Stimulated activated CD4-positive, alpha-beta T cell treated with anti-CD3 and anti-CD28 coated beads, Interleukin-2, amount 100 ng/mL, for 48 hours (primary cell): ENCODE measurements at regions not wholly inside any gene's neighbourhood (a gene's known extent, or its start where the extent isn't known, plus 50 kb on each side); places are given as distances from the start of the nearest gene placed in this dataset.
"Not testable (repeated sequence)": the region's sequence is repeated elsewhere in the genome, so short reads cannot be mapped to it uniquely, and the experiment has no call there.

Source experiments
- DNase-seq, 2 donors: peaks; one replicate each; pipeline ENCODE4 v3.0.0-alpha.2; 2020

DNA sequence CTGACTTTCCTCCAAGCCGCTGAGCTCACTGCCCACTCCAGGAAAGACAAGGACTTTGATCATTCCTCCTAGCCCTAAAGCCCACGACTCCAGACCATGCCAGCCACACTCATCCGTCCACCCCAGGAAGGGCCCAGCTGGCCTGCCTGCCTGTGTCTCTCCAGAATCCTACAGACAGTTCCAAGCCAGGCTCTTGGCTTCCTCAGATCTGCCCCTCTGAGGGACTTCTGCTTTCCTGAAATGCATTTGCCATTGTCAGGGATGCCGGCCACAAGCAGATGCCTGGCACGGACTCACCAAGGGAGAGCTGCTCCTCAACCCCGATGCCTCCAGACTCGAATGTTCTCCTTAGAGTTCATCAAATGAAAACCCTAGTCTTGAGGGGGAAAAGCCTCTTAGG, 155.8 kb downstream of the OAT start:
- no peak for DNase-seq

DNA sequence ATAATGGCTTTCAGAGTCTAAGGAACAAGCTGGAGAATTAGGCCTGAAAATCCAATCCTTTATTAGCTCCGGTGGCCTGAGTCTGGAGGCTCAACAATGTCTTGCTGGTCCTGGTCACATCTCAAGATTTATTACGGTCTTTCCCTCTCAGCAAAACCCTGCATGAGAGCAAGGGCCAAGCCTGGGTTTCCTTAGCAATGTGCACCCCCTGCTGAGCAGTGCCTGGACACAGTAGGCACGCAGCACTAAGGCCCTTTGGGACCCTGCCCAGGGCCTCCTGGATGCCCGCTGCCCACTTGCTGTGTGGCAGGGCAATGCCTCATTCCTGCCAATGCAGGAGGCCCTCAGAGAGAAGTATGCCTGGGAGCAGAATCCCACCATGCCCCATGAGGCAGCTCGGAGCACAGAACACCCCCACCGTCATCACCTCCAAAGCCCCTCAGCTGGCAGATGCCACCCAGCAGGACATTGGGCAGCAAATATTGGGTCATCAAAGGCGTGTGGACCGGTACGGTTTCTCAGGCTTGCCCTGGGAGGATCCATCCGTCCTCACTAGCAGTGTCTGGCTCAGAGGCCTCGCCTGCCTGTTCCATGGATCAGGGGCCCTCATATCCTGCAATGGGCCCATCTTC, 156.4 kb downstream of the OAT start:
- DNase-seq, result no peak

DNA sequence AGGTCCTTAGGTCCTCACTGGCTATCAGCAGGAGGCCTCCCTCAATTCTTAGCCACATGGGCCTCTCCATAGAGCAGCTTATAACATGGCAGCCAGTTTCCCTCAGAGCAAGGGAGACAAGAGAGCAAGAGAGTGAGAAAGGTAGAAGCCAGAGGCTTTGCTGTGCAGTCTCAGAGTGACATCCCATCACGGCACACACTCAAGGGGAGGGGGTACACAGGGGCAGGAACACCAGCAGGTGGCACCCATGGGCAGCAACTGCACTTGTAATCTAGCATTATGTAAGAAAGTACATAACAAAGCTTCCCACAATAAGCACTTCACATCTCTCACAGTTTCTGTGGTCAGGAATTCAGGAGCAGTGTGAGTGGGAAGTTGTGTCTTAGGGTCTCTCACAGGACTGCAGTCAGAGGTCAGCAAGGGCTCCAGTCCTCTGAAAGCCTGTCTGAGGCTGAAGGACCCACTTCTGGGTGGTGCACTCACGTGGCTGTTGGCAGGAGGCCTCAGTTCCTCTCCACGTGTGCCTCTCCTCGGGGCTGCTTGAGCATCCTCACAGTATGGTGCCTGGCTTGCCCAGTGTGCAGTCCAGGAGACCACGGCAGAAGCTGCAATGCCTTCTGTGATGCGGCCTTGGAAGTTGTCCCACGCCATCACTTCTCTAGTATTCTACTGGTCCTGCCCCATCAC, 159.4 kb downstream of the OAT start:
- no peak for DNase-seq

DNA sequence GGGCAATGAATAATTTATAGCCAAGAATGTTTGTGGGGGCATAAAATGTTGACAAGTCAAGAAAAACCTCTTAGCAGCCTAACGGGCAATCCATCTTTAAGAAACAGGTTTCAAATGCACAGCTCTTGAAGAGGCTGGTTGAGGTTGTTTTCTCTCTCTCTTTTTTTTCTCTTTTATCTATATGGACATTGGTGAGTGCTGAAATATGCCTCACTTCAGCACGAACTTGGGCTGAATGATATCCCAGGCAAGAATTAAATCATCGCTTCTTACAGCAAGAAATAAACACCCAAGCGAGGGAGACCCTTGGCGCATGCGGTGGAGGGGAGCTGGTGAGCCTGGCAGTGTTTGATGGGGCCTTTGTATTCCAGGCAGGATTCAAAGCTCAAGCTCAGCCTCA, 160.9 kb downstream of the OAT start:
- no peak for DNase-seq

DNA sequence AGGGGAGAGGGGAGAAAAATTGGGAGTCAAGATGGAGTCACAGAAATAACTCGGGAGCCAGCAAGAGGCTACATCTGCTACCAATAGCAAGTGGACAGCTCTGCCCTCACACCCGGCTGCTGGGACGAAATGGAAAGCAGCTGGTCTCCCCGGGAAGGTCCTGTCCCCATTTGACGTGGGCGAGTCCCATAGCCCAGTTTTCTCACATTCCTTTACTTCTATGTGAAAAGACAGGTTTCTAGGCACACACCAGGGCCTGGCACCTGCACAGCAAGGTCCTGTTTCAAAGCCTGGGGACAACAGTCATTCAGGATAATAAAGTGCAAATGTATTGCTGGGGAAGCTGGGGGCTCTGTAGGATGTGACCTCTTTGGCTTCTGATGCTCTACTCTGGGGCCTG, 162.6 kb downstream of the OAT start:
- DNase-seq, result no peak

DNA sequence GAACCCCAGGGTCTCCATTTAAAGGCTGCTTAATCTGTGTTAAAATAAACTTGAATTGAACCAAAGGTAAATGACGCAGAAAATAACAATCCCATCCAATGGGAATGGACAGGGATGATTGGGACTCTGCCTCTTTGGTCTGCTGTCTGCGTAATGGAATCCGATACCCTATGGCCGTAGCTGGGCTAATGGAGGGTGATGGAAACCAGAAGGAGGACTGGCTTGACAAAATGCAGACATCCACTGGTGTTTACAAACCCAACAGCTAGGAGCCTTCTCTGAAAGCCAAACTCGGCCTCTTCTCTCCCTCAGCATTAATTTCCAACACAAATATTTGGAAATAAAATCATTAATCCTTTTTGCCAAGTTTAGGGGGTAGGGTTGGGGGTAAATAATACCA, 162.2 kb upstream of the CHST15 start:
- no peak for DNase-seq

DNA sequence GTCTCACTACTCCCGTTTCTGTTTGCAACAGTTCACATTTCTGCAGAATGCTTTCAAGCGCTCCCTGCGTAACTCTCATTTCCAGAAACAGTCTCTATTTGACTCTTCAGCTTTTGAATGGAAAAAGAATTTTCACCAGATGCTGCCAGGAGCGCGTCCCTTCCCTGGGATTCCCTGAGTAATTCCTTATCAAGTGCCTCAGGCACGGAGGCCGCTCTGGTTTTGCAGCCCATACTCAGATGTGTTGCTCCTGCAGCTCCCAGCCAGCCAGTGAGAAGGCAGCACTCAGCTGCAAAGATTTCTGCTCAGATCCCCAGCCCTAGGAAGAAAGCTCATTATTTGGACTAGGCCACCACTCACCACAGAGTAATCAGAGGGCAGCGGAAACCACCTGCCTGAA, 161.1 kb upstream of the CHST15 start:
- DNase-seq, result no peak

DNA sequence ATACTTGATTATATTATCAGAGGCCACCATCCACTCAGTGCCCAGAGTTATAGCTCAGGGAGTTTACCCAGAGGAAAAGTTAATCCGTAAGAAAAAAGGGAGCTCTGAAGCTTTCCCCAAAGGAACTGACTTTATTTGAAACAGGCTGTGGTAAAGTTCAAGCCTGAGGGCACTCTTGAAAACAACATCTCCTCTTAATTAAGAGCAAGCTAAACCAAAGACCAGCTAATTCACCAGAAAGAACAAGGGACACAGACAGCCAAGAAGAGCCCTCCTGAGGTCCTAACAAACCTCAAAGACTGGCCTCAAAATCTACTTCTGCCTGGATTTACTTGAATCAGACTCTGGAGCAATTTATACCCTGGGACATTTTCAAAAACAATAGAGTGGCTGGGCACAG, 159.6 kb upstream of the CHST15 start:
- no peak for DNase-seq

DNA sequence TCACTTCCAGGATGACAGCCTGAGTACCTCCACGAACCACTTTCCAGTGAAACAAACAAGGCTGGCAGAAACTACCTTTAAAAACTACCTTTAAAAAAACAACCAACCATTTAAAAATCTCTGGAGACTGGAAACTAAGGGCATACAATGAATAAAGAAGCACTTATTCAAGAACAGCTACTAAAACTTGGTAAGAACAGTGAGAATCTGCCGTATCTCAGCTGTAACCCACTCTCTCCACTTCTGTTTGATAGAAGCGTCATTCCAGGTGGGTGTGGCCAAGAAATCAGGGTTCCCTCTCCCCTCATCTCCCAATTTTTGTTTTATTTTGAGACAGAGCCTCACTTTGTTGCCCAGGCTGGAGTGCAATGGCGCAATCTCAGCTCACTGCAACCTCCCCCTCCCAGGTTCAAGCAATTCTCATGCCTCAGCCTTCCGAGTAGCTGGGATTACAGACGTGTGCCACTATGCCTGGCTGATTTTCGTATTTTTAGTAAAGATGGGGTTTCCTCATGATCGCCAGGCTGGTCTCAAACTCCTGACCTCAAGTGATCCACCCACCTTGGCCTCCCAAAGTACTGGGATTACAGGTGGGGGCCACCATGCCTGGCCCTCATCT, 158.8 kb upstream of the CHST15 start:
- DNase-seq, result no peak

DNA sequence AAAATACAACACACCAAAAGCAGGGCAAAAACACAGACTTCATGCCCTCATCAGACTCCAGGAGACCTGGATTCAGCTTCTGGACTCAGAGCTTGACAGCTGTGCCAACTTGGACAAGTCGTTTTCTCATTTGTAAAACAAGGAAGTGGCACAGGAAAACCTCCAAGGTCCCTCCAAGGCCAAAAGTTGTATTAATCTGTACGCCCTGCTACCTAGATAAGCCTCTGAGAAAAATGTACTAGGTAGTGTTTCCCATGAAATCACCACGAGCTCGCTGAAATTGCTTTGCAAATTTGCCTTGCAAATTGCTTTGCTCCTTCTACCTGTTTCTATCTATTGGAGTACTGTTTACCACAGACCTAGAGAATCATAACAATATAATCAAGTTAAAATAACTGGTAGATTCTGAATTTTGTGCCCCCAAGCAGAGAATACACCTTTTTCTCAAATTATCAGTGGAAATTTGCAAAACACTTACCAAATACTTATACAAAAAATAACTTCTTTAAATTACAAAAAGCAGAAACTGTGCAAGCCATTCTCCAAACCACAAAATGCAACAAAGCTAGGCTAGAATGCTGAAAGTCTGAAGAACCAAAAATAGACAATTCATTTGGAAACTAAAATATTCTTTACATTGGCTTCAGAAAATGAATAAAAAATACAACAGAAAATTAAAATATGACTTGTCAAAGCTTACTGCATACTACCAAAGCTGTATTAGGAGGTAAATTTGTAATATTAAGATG, 158.1 kb upstream of the CHST15 start:
- no peak for DNase-seq

DNA sequence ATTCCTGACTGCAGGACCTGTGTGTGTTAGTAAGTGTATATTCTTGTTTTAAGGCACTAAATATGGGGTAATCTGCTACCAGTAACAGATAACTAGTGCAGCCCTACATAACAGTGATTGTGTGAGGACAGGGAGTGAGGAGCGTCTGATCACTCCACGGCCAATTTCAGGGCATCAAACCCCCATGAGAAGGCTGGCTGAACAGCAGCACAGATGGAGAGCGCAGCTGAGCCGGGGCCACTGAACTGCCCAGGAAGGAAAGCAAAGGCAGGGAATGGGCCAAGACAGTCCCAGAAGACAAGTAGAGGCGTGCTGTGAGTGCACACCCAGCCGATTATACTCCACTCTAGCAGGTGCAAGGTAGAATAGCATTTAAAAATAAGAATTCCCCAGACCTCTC, 157.1 kb upstream of the CHST15 start:
- DNase-seq, result no peak

DNA sequence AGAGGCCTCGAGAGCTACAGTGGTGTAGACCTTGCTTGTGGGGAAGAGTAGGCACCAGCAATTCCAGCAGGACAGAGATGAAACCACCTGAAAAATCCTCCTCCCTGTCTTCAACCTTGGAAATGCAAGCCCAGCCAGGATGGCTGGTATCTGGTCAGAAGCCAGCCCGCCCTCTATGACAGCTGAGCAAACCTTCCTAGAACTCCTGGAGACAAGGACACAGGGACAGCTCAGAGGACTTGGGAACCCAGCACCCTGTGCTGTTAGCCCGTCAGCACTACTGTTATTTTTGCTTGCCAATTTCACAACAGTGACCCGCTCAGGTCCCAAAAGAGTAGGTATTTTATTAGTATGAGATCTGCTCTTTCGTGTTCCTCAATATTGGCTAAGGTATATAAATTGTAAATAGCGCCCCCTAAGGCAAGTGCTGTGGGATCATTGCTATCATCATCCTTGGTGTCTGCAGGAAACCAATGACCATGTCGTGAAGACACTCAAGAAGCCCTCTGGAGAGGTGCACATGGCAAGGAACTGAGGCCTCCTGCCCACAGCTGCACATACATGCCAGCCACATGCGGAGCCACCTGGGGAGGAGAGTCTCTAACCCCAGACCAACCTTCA, 156.5 kb upstream of the CHST15 start:
- DNase-seq, result no peak

DNA sequence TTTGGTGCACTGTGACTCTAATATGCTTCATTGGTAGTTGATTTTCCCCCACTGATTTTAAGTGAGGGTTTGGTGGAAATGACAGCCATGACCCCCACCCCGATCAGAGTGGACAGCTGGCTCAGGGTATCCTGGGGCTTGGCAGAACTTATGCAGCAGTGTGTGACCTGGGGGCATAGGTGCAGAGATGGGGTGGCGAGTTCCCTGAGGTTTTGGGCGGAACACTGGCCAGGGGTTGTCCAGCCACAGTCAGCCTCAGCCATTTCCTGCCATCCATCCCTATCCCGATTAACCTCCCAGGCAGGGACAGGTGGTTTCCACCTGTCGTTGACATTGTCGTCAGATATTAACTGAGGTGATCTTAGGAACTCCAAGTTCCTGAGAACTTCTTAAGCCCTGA, 155.8 kb upstream of the CHST15 start:
- no peak for DNase-seq

DNA sequence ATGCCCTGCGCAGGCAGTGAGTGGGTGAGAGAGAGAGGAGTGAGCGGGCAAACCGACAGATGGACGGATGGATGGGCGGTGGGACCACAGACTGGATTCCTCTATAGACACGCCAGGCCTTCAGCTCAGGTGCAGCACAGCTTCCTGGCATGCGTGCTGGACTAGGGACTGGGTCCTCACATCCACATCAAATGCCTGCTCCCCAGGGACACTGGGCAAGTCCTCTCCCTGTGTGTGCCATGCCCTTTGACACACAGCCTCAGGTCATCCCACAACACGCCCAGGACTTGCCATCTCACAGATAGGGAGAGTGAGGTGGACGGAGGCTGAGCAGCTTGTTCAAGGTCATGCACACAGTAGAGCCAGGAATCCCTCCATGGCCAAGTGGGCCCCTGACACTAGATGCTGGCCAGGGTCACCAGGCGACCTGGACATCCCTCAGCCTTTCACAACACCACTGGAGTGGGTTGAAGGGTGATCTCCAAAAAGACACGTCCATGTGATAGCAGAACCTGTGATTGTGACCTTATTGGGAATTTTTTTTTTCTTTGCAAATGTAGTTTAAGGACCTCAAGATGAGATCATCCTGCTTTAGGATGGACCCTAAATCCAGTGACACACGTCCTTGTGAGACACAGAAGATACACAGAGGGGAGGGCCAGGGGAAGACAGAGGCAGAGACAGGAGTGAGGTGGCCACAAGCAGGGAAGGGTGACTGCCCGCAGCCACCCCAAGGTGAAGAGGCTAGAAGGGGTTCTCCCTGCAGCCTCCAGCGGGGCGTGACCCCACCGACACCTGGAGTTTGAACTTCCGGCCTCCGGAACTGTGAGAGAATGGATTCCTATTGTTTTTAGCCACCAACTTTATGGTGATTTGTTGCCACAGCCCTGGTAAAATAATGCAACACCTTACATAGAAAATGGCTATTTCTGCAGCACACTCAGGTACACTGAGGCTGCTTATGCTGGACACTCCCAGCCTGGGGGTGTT, 155.0 kb upstream of the CHST15 start:
- DNase-seq, result no peak

DNA sequence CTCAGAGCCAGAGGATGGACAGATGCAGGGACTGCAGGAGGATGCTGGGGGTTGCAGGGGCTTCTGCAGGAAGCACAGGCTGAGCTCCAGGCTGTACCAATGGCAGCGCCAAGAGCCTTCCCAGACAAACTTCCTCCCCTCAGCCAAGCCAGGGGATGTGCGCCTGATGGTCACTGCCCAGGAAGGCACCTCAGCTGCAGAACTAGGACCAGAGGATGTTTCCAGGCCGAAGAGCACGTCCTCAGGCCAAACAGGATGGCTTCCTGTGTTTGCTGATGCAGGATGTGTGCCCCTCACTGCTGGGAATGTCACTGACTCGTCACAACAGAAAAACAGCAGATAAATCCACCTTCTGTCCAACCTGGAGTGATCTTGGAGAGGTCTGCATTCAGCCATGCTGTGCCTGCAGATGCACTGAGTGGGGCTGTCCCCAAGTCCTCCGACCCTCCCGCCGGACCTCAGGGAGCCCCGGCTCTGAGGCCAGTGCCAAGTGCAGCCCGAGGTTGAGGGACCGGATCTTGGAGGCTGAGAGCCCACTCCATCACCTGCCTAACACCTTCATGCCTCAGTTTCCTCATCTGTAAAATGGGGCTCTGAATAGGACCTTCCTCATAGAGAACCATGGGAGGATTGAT, 152.5 kb upstream of the CHST15 start:
- no peak for DNase-seq

DNA sequence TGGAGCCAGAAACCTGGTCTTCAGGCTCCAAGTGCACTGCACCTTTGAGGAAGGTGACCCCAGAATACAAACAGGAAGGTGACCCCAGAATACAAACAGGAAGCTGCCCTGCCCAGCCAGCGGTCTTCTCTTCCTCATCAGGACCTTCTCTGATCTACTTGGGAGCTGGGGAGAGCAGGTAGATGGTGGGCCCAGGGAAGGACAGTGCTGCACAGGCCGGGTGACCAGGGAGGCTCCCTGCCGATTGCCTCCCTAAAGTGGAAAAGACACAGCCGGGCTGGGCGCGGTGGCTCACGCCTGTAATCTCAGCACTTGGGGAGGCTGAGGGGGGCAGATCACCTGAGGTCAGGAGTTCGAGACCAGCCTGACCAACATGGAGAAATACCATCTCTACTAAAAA, 151.8 kb upstream of the CHST15 start:
- no peak for DNase-seq

DNA sequence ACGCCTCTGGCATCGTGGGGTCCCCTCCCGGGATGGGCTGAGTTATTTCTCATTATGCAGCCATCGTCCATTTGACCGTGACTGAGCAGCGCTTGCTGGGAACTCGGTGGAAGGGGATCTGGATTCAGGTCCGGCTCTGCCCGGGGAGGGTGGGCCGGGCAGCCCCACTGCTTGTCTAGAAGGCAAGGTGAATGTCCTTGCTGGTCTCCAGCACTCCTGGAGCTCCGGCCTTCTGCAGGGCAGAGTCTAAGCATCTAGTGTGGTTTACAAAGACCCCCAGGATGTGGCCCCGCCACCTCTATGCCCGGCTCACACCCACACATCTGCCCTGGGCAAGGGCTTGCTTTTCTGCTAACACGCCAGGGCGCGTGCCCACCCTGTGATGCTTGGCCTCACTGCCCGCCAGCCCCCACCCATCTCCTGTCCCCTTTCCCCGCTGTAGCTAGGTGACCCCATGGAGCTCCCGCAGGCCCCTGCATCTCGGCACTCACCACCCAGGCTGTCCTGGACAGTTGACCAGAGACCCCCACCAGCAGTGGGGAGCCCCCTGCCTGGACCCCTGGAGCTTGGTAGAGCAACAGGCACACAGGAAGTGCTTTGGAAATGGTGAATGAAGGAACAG, 151.0 kb upstream of the CHST15 start:
- no peak for DNase-seq

DNA sequence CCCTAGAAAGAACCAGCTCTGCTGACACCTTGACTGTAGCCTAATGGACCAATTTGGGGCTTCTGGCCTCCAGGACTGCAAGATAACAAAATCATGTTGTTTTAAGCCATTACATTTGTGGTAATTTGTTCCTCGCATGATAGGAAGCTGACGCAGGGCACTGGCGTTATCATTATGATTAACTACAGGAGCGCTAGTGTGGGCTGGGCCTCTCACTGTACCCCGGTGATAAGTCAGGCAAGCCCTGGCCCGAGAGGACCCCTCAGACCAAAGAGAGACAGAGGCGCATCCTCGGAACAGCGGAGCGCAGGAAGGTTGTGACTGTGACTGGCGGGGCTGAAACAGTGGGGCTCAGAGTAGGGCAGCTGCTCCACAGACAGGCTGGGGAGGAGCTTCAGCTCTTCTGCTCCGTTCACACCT, 150.3 kb upstream of the CHST15 start:
- no peak for DNase-seq

DNA sequence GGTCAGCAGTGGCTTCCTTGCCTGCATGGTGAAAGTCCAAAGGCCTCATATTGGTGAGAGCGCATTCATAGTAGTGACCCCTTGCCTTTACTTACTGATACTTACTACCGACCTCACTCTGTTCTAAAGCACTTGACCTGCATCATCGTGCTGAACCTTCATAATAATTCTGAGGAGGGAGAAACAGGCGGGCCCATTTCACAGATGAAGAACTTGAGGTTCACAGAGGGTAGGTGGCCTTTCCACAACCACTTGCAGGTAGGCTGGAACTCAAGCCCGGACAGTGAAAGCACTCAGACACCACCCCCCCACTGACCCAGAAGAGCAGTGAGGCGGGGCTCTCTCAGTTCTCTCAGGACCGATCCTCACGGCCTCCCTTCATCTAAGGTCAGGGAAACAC, 149.4 kb upstream of the CHST15 start:
- DNase-seq, result no peak

DNA sequence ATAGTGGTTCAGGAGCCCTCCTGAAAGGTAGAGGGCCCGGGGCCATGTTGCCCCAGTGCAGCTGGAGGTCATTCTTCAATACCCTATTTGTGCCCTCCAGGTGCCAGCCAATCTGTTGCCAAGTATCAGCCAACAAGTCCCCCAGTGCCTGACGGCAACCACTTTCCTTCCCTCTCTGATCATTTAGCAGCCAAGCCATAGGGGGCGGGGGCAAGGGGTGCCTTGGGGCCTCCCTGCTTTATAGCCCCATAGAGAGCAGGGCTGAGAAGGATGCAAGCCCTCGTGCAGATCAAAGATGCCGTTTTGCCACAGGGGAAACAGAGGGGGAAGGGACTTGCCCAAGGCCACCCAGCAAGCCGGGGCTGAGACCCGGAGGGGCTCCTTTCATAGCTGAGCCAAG, 149.0 kb upstream of the CHST15 start:
- no peak for DNase-seq

DNA sequence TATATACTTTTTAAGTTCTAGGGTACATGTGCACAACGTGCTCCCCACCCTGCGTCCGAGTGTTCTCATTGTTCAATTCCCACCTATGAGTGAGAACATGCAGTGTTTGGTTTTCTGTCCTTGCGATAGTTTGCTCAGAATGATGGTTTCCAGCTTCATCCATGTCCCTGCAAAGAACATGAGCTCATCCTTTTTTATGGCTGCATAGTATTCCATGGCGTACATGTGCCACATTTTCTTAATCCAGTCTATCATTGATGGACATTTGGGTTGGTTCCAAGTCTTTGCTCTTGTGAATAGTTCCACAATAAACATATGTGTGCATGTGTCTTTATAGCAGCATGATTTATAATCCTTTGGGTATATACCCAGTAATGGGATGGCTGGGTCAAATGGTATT, 148.1 kb upstream of the CHST15 start:
- DNase-seq, result not testable (repeated sequence)
